HEK293T (cell line): ENCODE measurements at regions not wholly inside any gene's neighbourhood (a gene's known extent, or its start where the extent isn't known, plus 50 kb on each side); places are given as distances from the start of the nearest gene placed in this dataset.

Experiments
- ARNT ChIP-seq: fragments of 450-650 bp; IDR thresholded peaks from 2 replicates; pipeline ENCODE4 v1.6.1; 2017; ENCODE audit warnings: mild to moderate bottlenecking
- BHLHE40 ChIP-seq: fragments of 450-650 bp; IDR thresholded peaks from 2 replicates; pipeline ENCODE4 v1.6.1; 2016; ENCODE audit warnings: mild to moderate bottlenecking, moderate library complexity, borderline replicate concordance
- ELF4 ChIP-seq: fragments of 450-650 bp; IDR thresholded peaks from 2 replicates; pipeline ENCODE4 v1.6.1; 2017; ENCODE audit warnings: antibody characterized with exemption
- FOXK2 ChIP-seq: fragments of 450-650 bp; IDR thresholded peaks from 2 replicates; pipeline ENCODE4 v1.6.1; 2016; ENCODE audit warnings: mild to moderate bottlenecking
- FOXM1 ChIP-seq: fragments of 450-650 bp; IDR thresholded peaks from 2 replicates; pipeline ENCODE4 v1.6.1; 2017; ENCODE audit warnings: mild to moderate bottlenecking, borderline replicate concordance
- HDGF ChIP-seq: fragments of 450-650 bp; IDR thresholded peaks from 2 replicates; pipeline ENCODE4 v1.6.1; 2017; ENCODE audit warnings: antibody characterized with exemption, borderline replicate concordance
- NFRKB ChIP-seq: fragments of 450-650 bp; IDR thresholded peaks from 2 replicates; pipeline ENCODE4 v1.6.1; 2016; ENCODE audit warnings: mild to moderate bottlenecking, moderate library complexity
- SUZ12 ChIP-seq: fragments of 450-650 bp; IDR thresholded peaks from 2 replicates; pipeline ENCODE4 v1.6.1; 2016; ENCODE audit warnings: mild to moderate bottlenecking
- TARDBP ChIP-seq: fragments of 450-650 bp; IDR thresholded peaks from 2 replicates; pipeline ENCODE4 v1.6.1; 2016

DNA sequence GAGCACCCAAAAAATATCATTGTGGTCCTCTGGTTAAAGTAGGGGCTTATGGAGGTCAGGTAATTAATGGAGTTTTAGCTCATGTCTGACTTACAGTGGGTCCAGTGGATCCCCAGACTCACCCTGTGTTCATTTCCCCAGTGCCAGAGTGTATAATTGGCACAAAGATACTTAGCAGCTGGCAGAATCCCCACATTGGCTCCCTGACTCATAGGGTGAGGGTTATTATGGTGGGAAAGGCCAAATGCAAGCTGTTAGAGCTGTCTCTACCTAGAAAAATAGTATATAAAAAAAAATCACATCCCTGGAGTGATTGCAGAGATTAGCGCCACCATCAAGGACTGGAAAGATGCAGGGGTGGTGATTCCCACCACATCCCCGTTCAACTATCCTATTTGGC is 1067.6 kb upstream of the ACVR2A start:
- no peak for TF ChIP-seq TARDBP
- TF ChIP-seq HDGF: no peak
- TF ChIP-seq SUZ12: no peak
- no peak for TF ChIP-seq BHLHE40
- no peak for TF ChIP-seq NFRKB
- TF ChIP-seq FOXK2: no peak
- TF ChIP-seq ELF4: no peak
- TF ChIP-seq FOXM1: no peak
- no peak for TF ChIP-seq ARNT
